MM.1S (cell line): ENCODE measurements at regions not wholly inside any gene's neighbourhood (a gene's known extent, or its start where the extent isn't known, plus 50 kb on each side); places are given as distances from the start of the nearest gene placed in this dataset.

Experiments used
- DNase-seq: peaks from one replicate; pipeline ENCODE4 v3.0.0-alpha.2; 2015
- H2AFZ ChIP-seq: fragments of 300-600 bp; sonication (generic); 2 replicates; pipeline ENCODE4 v1.6.0; 2016; ENCODE audit warnings: antibody characterized with exemption, low read length
- H3F3A ChIP-seq: fragments of 300-600 bp; sonication (generic); 2 replicates; pipeline ENCODE4 v1.6.1; 2016; ENCODE audit warnings: mild to moderate bottlenecking, antibody characterized with exemption, low read length, moderate library complexity, mixed read lengths; ENCODE audit not compliant: insufficient read depth
- H3K27ac ChIP-seq: fragments of 300-600 bp; sonication (generic); 2 replicates; pipeline ENCODE4 v1.5.1; 2016; ENCODE audit warnings: mild to moderate bottlenecking, low read length
- H3K27me3 ChIP-seq: fragments of 300-600 bp; sonication (generic); replicated peaks from 2 replicates; pipeline ENCODE4 v1.6.0; 2016; ENCODE audit warnings: low read length; ENCODE audit not compliant: insufficient read depth
- H3K36me3 ChIP-seq: fragments of 300-600 bp; sonication (generic); replicated peaks from 2 replicates; pipeline ENCODE4 v1.6.1; 2016; ENCODE audit warnings: mild to moderate bottlenecking, low read length, mixed read lengths; ENCODE audit not compliant: insufficient read depth
- H3K4me1 ChIP-seq: fragments of 300-600 bp; sonication (generic); 2 replicates; pipeline ENCODE4 v1.6.1; 2016; ENCODE audit warnings: low read length, mixed read lengths
- H3K4me2 ChIP-seq: fragments of 300-600 bp; sonication (generic); 2 replicates; pipeline ENCODE4 v1.6.0; 2016; ENCODE audit warnings: low read depth, low read length
- H3K4me3 ChIP-seq: fragments of 300-600 bp; sonication (generic); 2 replicates; pipeline ENCODE4 v1.5.1; 2016; ENCODE audit warnings: low read length, mixed read lengths
- H3K79me2 ChIP-seq: fragments of 300-600 bp; sonication (generic); 2 replicates; pipeline ENCODE4 v1.6.1; 2016; ENCODE audit warnings: mixed run types, low read length, mixed read lengths
- H3K9ac ChIP-seq: fragments of 300-600 bp; sonication (generic); 2 replicates; pipeline ENCODE4 v1.6.1; 2016; ENCODE audit warnings: low read length, mixed read lengths
- H3K9me2 ChIP-seq: fragments of 300-600 bp; sonication (generic); replicated peaks from 2 replicates; pipeline ENCODE4 v1.6.1; 2016; ENCODE audit warnings: mild to moderate bottlenecking, low read length, mixed read lengths; ENCODE audit not compliant: insufficient read depth
- H3K9me3 ChIP-seq: fragments of 300-600 bp; sonication (generic); replicated peaks from 2 replicates; pipeline ENCODE4 v1.6.1; 2016; ENCODE audit warnings: mild to moderate bottlenecking, low read length, mixed read lengths; ENCODE audit not compliant: insufficient read depth
- H4K20me1 ChIP-seq: fragments of 300-600 bp; sonication (generic); 2 replicates; pipeline ENCODE4 v1.6.1; 2016; ENCODE audit warnings: mild to moderate bottlenecking, low read length, moderate library complexity, mixed read lengths; ENCODE audit not compliant: insufficient read depth
- CTCF ChIP-seq: fragments of 300-600 bp; sonication (generic); IDR thresholded peaks from 2 replicates; pipeline ENCODE4 v1.5.1; 2016; ENCODE audit warnings: antibody characterized with exemption, low read length, mixed read lengths
- EZH2 ChIP-seq: fragments of 300-600 bp; sonication (generic); optimal IDR thresholded peaks from 2 replicates; pipeline ENCODE3; 2017; ENCODE audit warnings: low read depth, mild to moderate bottlenecking, antibody characterized with exemption, low read length, mixed read lengths
- EZH2phosphoT487 ChIP-seq: fragments of 300-600 bp; sonication (generic); IDR thresholded peaks from 2 replicates; pipeline ENCODE4 v1.6.1; 2018; ENCODE audit warnings: antibody characterized with exemption, low read length

- Histone ChIP-seq H3K79me2 (no peaks in the 10 kb centered on the region), H3K27ac (no peak overlapping the region), H4K20me1 (no peaks in the 10 kb centered on the region), H3K9me3 (no peaks in the 10 kb centered on the region), H3K4me2 (no peak overlapping the region), H3K4me3 (no peak overlapping the region), H3K36me3 (no peaks in the 10 kb centered on the region), H3K27me3 (no peaks in the 10 kb centered on the region), H3K9ac (no peak overlapping the region), H3K9me2 (no peaks in the 10 kb centered on the region), H3K4me1 (no peaks in the 10 kb centered on the region), H2AFZ (no peak overlapping the region), H3F3A (no peaks in the 10 kb centered on the region)
- TF ChIP-seq EZH2: no peak
- TF ChIP-seq CTCF: no peak
- TF ChIP-seq EZH2phosphoT487: no peak
- no peak for DNase-seq
These were observed 316.8 kb upstream of the RBMS1 start for GRCh38 chr2:160810406-160810805.

- H3K9me3 ChIP-seq: no peaks in the 10 kb centered on the region
- no peaks in the 10 kb centered on the region for H3F3A ChIP-seq
- no peaks in the 10 kb centered on the region for H3K9me2 ChIP-seq
- no peak overlapping the region for H3K27ac ChIP-seq
- no peak overlapping the region for H3K9ac ChIP-seq
- no peak overlapping the region for H3K4me3 ChIP-seq
- H4K20me1 ChIP-seq: no peaks in the 10 kb centered on the region
- no peaks in the 10 kb centered on the region for H3K4me1 ChIP-seq
- H3K4me2 ChIP-seq: no peak overlapping the region
- H3K36me3 ChIP-seq: no peaks in the 10 kb centered on the region
- TF ChIP-seq CTCF (no peak), EZH2phosphoT487 (no peak), EZH2 (no peak)
- H2AFZ ChIP-seq: no peak overlapping the region
- no peak for DNase-seq
- no peaks in the 10 kb centered on the region for H3K79me2 ChIP-seq
- H3K27me3 ChIP-seq: no peaks in the 10 kb centered on the region
These were observed 319.4 kb upstream of the RBMS1 start for GRCh38 chr2:160812830-160813505.

- no peak overlapping the region for H2AFZ ChIP-seq
- H3K27ac ChIP-seq: no peak overlapping the region
- H3K9me2 ChIP-seq: no peaks in the 10 kb centered on the region
- no peaks in the 10 kb centered on the region for H3K27me3 ChIP-seq
- no peaks in the 10 kb centered on the region for H3F3A ChIP-seq
- H3K4me1 ChIP-seq: no peaks in the 10 kb centered on the region
- no peaks in the 10 kb centered on the region for H3K79me2 ChIP-seq
- DNase-seq: no peak
- no peaks in the 10 kb centered on the region for H3K9me3 ChIP-seq
- no peaks in the 10 kb centered on the region for H4K20me1 ChIP-seq
- no peak overlapping the region for H3K4me2 ChIP-seq
- no peaks in the 10 kb centered on the region for H3K36me3 ChIP-seq
- no peak overlapping the region for H3K4me3 ChIP-seq
- no peak for TF ChIP-seq CTCF
- TF ChIP-seq EZH2: no peak
- no peak for TF ChIP-seq EZH2phosphoT487
- no peak overlapping the region for H3K9ac ChIP-seq
These were observed 319.9 kb upstream of the RBMS1 start for GRCh38 chr2:160813506-160813858.
